Colonic mucosa (tissue), 4 donors: ENCODE measurements at regions not wholly inside any gene's neighbourhood (a gene's known extent, or its start where the extent isn't known, plus 50 kb on each side); places are given as distances from the start of the nearest gene placed in this dataset.

Experiments
- DNase-seq: peaks from one replicate; pipeline ENCODE4 v3.0.0-alpha.2; 2020
- H3K27ac ChIP-seq: fragments of 200-600 bp; one replicate; pipeline ENCODE4 v1.8.0; 2021
- H3K27me3 ChIP-seq: fragments of 200-600 bp; one replicate; pipeline ENCODE4 v1.8.0; 2021
- H3K36me3 ChIP-seq: fragments of 200-600 bp; one replicate; pipeline ENCODE4 v1.8.0; 2021
- H3K4me1 ChIP-seq: fragments of 200-600 bp; one replicate; pipeline ENCODE4 v1.8.0; 2021; ENCODE audit warnings: mild to moderate bottlenecking
- H3K4me3 ChIP-seq: fragments of 200-600 bp; one replicate; pipeline ENCODE4 v1.8.0; 2021
- H3K9ac ChIP-seq, 2 donors: one replicate each; pipeline ENCODE4 v1.7.0; 2013; ENCODE audit warnings: control low read depth in 2 of 2, low read depth in 2 of 2, low read length in 2 of 2
- H3K9me3 ChIP-seq: fragments of 200-600 bp; one replicate; pipeline ENCODE4 v1.8.0; 2021
- CTCF ChIP-seq: fragments of 200-600 bp; IDR thresholded peaks from one replicate; pipeline ENCODE4 v1.8.0; 2022; ENCODE audit warnings: antibody characterized with exemption, mild to moderate bottlenecking
- intact Hi-C: fragments of 100-400 bp; cut with DNase I; formaldehyde crosslinking; loops from one replicate; pipeline ENCODE4 v1.14.1; 2022
- donor health status: healthy.
- donor health status: DM: no; HTN: no; CAD: no.
- donor health status: DM: no; HTN: no; CAD: no.

GRCh38 chr15:98417346-98417745 is 231.0 kb upstream of the IGF1R start:
- Histone ChIP-seq H3K4me3 (no peak overlapping the region), H3K27me3 (no peaks in the 10 kb centered on the region), H3K4me1 (peaks cover 4% of the 10 kb centered on the region), H3K9ac (no peak overlapping the region), H3K36me3 (no peaks in the 10 kb centered on the region), H3K9me3 (no peaks in the 10 kb centered on the region), H3K27ac (no peak overlapping the region)
- no peak for TF ChIP-seq CTCF
- no peak for DNase-seq
- intact Hi-C loops: no loop called here

- TF ChIP-seq CTCF: no peak
- Histone ChIP-seq H3K27ac (no peak overlapping the region), H3K4me3 (no peak overlapping the region), H3K27me3 (no peaks in the 10 kb centered on the region), H3K36me3 (no peaks in the 10 kb centered on the region), H3K4me1 (peaks cover 4% of the 10 kb centered on the region), H3K9ac (no peak overlapping the region), H3K9me3 (no peaks in the 10 kb centered on the region)
- DNase-seq: no peak
- intact Hi-C loops: no loop called here
Observed at GRCh38 chr15:98418122-98418521, 230.2 kb upstream of the IGF1R start.

GRCh38 chr15:98419173-98419780 is 229.1 kb upstream of the IGF1R start:
- no peak overlapping the region for H3K9ac ChIP-seq
- H3K27me3 ChIP-seq: no peaks in the 10 kb centered on the region
- no peak for TF ChIP-seq CTCF
- intact Hi-C loops: no loop called here
- DNase-seq: no peak
- H3K27ac ChIP-seq: no peak overlapping the region
- no peak overlapping the region for H3K4me3 ChIP-seq
- H3K9me3 ChIP-seq: no peaks in the 10 kb centered on the region
- no peaks in the 10 kb centered on the region for H3K36me3 ChIP-seq
- peaks cover 4% of the 10 kb centered on the region for H3K4me1 ChIP-seq

- Histone ChIP-seq H3K9ac (no peak overlapping the region), H3K4me1 (peaks cover 4% of the 10 kb centered on the region), H3K4me3 (no peak overlapping the region), H3K27ac (no peak overlapping the region), H3K27me3 (no peaks in the 10 kb centered on the region), H3K9me3 (no peaks in the 10 kb centered on the region), H3K36me3 (no peaks in the 10 kb centered on the region)
- DNase-seq: no peak
- intact Hi-C loops: loop anchor here (2.0 to 10.0 kb wide), 2 partner anchors 110 to 516 kb away; no protein-coding TSS in a partner anchor
- TF ChIP-seq CTCF: no peak
Observed at GRCh38 chr15:98420837-98421236, 227.5 kb upstream of the IGF1R start.

- H3K4me3 ChIP-seq: peak overlapping the region; percentile 6
- H3K9ac ChIP-seq: no peak overlapping the region
- intact Hi-C loops: loop anchor here (2.0 to 10.0 kb wide), 2 partner anchors 111 to 517 kb away; no protein-coding TSS in a partner anchor
- H3K4me1 ChIP-seq: peaks cover 4% of the 10 kb centered on the region
- peak; percentile 99 for TF ChIP-seq CTCF
- no peaks in the 10 kb centered on the region for H3K36me3 ChIP-seq
- H3K27ac ChIP-seq: no peak overlapping the region
- peak; percentile 59 for DNase-seq
- no peaks in the 10 kb centered on the region for H3K27me3 ChIP-seq
- H3K9me3 ChIP-seq: no peaks in the 10 kb centered on the region
Observed at GRCh38 chr15:98421419-98422129, 226.8 kb upstream of the IGF1R start.
